Suprapubic skin (tissue), 4 donors: ENCODE measurements at regions not wholly inside any gene's neighbourhood (a gene's known extent, or its start where the extent isn't known, plus 50 kb on each side); places are given as distances from the start of the nearest gene placed in this dataset.
"Not testable (repeated sequence)": the region's sequence is repeated elsewhere in the genome, so short reads cannot be mapped to it uniquely, and the experiment has no call there.

ENCODE experiments used
- DNase-seq, 2 donors: peaks; one replicate each; pipeline ENCODE4 v3.0.0-alpha.2; 2019; ENCODE audit warnings: low spot score in 2 of 2
- H3K27ac ChIP-seq: fragments of 200-600 bp; sonication (generic); one replicate; pipeline ENCODE4 v1.5.1; 2019
- H3K27me3 ChIP-seq: fragments of 200-600 bp; sonication (generic); one replicate; pipeline ENCODE4 v1.5.1; 2019
- H3K36me3 ChIP-seq: fragments of 200-600 bp; sonication (generic); one replicate; pipeline ENCODE4 v1.5.1; 2019
- H3K4me1 ChIP-seq: fragments of 200-600 bp; sonication (generic); one replicate; pipeline ENCODE4 v1.5.1; 2019
- H3K4me3 ChIP-seq: fragments of 200-600 bp; sonication (generic); one replicate; pipeline ENCODE4 v1.5.1; 2019; ENCODE audit warnings: mild to moderate bottlenecking
- H3K9me3 ChIP-seq: fragments of 200-600 bp; sonication (generic); one replicate; pipeline ENCODE4 v1.5.1; 2019
- EP300 ChIP-seq: sonication (generic); formaldehyde crosslinking; IDR thresholded peaks from one replicate; pipeline ENCODE4 v1.6.1; 2017; ENCODE audit warnings: antibody characterized with exemption
- POLR2A ChIP-seq, 2 donors: fragments of 450-650 bp; IDR thresholded peaks; one replicate each; pipeline ENCODE4 v1.6.1; 2017; ENCODE audit warnings: antibody characterized with exemption in 2 of 2, mild to moderate bottlenecking in 2 of 2, moderate library complexity in 2 of 2
- POLR2AphosphoS5 ChIP-seq, 3 donors: sonication (generic); formaldehyde crosslinking; IDR thresholded peaks; one replicate each; pipeline ENCODE4 v1.6.1; 2017; ENCODE audit warnings: antibody characterized with exemption in 3 of 3
- WGBS: methylation state at CpG from one replicate; pipeline ENCODE4 v1.1.5; 2018; 5-methylcytosine and 5-hydroxymethylcytosine counted together
- TF ChIP-seq, protein P1 (sequence below), 2 donors: fragments of 200-600 bp in 1 of 2; fragments of 450-650 bp in 1 of 2; sonication (generic) in 1 of 2; IDR thresholded peaks; one replicate each; pipeline ENCODE4 v1.5.1; 2016 to 2019; ENCODE audit warnings: antibody characterized with exemption in 2 of 2, mild to moderate bottlenecking in 1 of 2, moderate library complexity in 1 of 2

DNA sequence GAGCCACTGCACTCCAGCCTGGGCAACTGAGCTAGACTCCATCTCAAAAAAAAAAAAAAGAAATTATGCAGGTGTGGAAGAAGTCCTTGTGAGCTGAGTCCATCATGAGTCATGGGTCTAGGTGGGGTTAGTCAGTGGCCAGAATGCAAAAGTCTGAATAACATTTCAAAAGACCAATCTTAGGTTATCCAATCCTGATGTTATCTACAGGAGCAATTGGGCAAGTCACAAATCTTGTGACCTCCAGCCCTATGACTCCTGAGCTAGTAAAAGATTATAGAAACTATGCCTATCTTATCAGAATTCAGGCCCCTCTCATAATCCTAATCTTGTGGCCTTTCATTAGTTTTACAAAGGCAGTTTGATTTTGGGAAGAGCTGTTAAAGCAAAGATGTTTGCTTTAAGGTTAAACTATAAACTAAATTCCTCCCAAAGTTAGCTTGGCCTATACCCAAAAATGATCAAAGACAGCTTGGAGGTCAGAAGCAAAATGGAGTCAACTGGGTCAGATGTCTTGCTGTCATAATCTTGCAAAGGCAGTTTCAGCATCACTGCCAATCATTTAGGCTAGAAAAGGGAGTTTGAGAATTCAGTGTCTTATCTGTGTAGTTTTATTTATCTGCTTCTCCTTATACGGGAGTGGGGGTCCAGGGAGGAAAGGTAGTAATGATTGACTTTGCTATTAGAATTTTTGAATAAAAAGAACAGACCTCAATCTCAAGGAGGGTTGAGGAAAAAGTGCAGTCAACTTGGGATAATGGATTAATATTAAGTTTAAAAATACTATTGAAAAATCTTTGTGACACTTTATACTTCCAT is 71.2 kb upstream of the TRIM24 start:
- TF ChIP-seq EP300 (no peak), POLR2AphosphoS5 (IDR thresholded peaks at IDR 0.05) (no peak), POLR2A (IDR thresholded peaks at IDR 0.05) (no peak)
- TF ChIP-seq, protein P1, sequence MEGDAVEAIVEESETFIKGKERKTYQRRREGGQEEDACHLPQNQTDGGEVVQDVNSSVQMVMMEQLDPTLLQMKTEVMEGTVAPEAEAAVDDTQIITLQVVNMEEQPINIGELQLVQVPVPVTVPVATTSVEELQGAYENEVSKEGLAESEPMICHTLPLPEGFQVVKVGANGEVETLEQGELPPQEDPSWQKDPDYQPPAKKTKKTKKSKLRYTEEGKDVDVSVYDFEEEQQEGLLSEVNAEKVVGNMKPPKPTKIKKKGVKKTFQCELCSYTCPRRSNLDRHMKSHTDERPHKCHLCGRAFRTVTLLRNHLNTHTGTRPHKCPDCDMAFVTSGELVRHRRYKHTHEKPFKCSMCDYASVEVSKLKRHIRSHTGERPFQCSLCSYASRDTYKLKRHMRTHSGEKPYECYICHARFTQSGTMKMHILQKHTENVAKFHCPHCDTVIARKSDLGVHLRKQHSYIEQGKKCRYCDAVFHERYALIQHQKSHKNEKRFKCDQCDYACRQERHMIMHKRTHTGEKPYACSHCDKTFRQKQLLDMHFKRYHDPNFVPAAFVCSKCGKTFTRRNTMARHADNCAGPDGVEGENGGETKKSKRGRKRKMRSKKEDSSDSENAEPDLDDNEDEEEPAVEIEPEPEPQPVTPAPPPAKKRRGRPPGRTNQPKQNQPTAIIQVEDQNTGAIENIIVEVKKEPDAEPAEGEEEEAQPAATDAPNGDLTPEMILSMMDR (IDR thresholded peaks at IDR 0.05): no peak
- Histone ChIP-seq H3K4me1 (no peaks in the 10 kb centered on the region), H3K4me3 (no peak overlapping the region), H3K36me3 (no peaks in the 10 kb centered on the region), H3K27me3 (no peaks in the 10 kb centered on the region), H3K27ac (no peak overlapping the region), H3K9me3 (no peaks in the 10 kb centered on the region)
- DNase-seq: no peak
- 0% methylated on average over 1 of the region's 1 CpG for WGBS

DNA sequence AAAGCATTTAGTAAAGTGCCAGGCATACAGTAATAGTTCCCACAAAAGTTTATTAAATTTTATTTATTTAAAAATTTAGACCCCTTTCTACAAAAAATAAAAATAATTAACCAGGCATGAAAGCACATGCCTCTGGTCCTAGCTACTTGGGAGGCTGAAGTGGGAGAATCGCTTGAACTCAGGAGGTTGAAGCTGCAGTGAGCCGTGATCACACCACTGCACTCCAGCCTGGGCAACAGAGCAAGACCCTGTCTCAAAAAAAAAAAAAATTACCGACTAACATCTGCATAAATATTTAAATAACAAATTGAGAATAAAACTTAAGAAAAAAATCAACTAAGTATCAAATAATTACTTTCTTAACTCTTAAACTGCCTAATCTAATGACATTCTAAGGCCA is 64.3 kb upstream of the TRIM24 start:
- Histone ChIP-seq H3K36me3 (no peaks in the 10 kb centered on the region), H3K4me3 (no peak overlapping the region), H3K27ac (no peak overlapping the region), H3K9me3 (no peaks in the 10 kb centered on the region), H3K4me1 (no peaks in the 10 kb centered on the region), H3K27me3 (no peaks in the 10 kb centered on the region)
- WGBS: 88% methylated on average over 3 of the region's 3 CpGs
- TF ChIP-seq EP300 (no peak), POLR2A (IDR thresholded peaks at IDR 0.05) (no peak), POLR2AphosphoS5 (IDR thresholded peaks at IDR 0.05) (no peak)
- TF ChIP-seq, protein P1 (IDR thresholded peaks at IDR 0.05): no peak
- DNase-seq: no peak

DNA sequence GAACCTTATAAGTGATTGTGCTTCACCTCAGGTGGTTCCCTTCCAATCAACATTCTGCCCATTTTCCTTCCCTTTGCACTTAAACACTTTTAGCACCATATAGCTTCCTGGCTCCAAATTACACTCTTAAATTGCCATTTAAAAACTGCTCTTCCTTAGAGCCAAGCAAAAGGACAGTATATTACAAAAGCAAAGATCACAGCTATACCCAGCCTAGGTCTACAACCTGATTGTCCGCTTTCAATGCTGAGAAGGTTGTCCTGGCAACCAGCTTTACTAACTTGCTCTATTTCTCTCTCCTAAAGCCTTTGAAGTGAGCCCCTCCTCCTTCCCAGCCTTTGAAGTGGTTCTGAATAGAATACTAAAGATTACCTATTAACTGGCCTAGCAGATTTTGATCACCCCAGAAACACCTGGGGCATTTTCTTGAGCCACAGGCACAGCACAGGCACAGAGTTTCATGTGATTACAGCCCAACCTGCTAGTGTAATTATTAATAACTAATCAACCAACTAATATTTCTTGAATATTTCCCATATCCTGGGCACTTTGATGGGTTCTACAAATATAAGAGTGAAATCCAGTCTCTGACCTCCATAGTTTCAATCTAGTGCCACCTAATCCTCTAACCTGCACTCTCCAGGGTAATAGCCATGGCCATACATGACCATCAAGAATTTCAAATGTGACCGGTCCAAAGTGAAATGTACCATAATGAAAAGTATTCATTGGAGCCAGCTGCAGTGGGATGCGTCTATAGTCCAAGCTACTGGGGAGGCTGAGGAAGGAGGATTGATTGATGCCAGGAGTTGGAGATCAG is 63.6 kb upstream of the TRIM24 start:
- Histone ChIP-seq H3K9me3 (no peaks in the 10 kb centered on the region), H3K27ac (no peak overlapping the region), H3K36me3 (no peaks in the 10 kb centered on the region), H3K27me3 (no peaks in the 10 kb centered on the region), H3K4me3 (no peak overlapping the region), H3K4me1 (no peaks in the 10 kb centered on the region)
- TF ChIP-seq POLR2A (IDR thresholded peaks at IDR 0.05) (no peak), POLR2AphosphoS5 (IDR thresholded peaks at IDR 0.05) (no peak), EP300 (no peak)
- TF ChIP-seq, protein P1 (IDR thresholded peaks at IDR 0.05): no peak
- DNase-seq: no peak
- WGBS: 75% methylated on average over 3 of the region's 3 CpGs

GRCh38 chr7:138397071-138397433 is 63.0 kb upstream of the TRIM24 start:
- not testable (repeated sequence) for H3K27me3 ChIP-seq, H3K36me3 ChIP-seq, H3K4me1 ChIP-seq, H3K27ac ChIP-seq, H3K9me3 ChIP-seq, DNase-seq, H3K4me3 ChIP-seq
- 93% methylated on average over 3 of the region's 3 CpGs for WGBS

DNA sequence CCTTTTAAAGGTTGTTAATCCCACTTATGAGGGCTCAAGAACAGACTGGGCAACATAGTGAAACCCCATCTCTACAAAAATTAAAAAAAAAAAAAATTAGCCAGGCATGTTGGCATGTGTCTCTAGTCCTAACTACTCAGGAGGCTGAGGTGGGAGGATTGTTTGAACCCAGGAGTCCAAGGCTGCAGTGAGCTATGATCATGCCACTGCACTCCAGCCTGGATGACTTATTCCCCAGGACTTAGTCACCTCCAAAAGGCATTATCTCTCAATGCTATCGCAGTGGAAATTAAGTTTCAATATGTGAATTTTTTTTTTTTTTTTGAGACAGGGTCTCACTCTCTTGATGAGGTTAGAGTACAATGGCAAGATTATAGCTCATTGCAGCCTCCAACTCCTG is 61.2 kb upstream of the TRIM24 start:
- no peaks in the 10 kb centered on the region for H3K27me3 ChIP-seq
- H3K9me3 ChIP-seq: no peaks in the 10 kb centered on the region
- DNase-seq: no peak
- H3K36me3 ChIP-seq: no peaks in the 10 kb centered on the region
- H3K4me1 ChIP-seq: no peaks in the 10 kb centered on the region
- H3K27ac ChIP-seq: no peak overlapping the region
- H3K4me3 ChIP-seq: no peak overlapping the region
- TF ChIP-seq EP300 (no peak), POLR2AphosphoS5 (IDR thresholded peaks at IDR 0.05) (no peak), POLR2A (IDR thresholded peaks at IDR 0.05) (no peak)
- TF ChIP-seq, protein P1 (IDR thresholded peaks at IDR 0.05): no peak
- WGBS: 100% methylated on average over 1 of the region's 1 CpG
